GM12801 (cell line): ENCODE measurements at regions not wholly inside any gene's neighbourhood (a gene's known extent, or its start where the extent isn't known, plus 50 kb on each side); places are given as distances from the start of the nearest gene placed in this dataset.

ENCODE experiments used
- CTCF ChIP-seq: IDR thresholded peaks from one replicate; pipeline ENCODE4 v1.5.1; 2011; ENCODE audit warnings: control low read depth; ENCODE audit not compliant: insufficient read length; ENCODE audit errors: extremely low read depth

- no peak for TF ChIP-seq CTCF
Observed at GRCh38 chr5:133683646-133684596, 71.6 kb upstream of the FSTL4 start.

- TF ChIP-seq CTCF: no peak
Observed at GRCh38 chr5:133682451-133682850, 70.1 kb upstream of the FSTL4 start.

GRCh38 chr5:133681896-133682295 is 69.6 kb upstream of the FSTL4 start:
- TF ChIP-seq CTCF: no peak

GRCh38 chr5:133680830-133681565 is 68.7 kb upstream of the FSTL4 start:
- TF ChIP-seq CTCF: no peak

GRCh38 chr5:133679534-133679933 is 67.2 kb upstream of the FSTL4 start:
- TF ChIP-seq CTCF: no peak

DNA sequence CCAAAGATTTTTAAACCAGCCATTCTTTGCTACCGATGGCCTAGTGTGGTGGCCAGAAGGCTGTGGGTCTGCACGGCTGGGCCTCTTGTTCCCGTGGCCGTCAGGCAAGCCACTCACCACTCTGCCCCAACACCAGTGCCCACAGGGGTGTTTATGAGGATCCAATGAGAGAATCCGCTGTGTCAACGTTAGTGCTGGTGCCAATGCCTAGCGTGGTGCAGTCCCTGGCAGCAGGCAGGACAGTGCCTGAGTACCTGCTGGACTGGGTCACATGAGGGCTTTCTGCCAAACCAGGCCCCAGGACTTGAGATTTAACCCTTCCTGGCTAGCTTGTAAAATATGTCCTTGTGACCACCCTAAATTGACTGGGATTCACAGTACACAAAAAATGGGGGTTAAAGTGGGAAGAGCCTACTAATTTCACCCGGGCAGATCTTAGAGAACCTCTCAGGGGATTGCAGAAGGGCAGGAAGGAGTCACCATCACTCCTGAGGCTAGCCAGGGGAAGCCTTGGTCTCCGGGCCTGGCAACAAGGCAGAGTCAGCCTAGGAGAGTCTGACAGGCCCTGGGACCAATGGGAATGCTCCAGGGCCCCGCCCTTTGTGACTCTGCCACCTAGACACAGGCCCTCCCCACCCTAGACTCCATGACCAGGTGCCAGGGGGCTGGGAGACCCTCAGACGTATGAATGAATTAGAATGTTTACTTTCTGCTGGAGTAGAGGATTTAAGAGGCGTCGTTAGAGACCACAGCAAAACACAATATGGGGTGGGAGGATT is 63.2 kb upstream of the FSTL4 start:
- no peak for TF ChIP-seq CTCF

- TF ChIP-seq CTCF: no peak
Observed at GRCh38 chr5:133670336-133670735, 58.0 kb upstream of the FSTL4 start.
